ENCODE measurements at regions not wholly inside any gene's neighbourhood (a gene's known extent, or its start where the extent isn't known, plus 50 kb on each side); places are given as distances from the start of the nearest gene placed in this dataset.

GRCh38 chr11:16421826-16422225, 65.5 kb upstream of the SOX6 start:
- no peak overlapping the region for H3K4me3 ChIP-seq (ENCODE audit: low read depth, poor library complexity, severe bottlenecking)
- TF ChIP-seq, protein P1, sequence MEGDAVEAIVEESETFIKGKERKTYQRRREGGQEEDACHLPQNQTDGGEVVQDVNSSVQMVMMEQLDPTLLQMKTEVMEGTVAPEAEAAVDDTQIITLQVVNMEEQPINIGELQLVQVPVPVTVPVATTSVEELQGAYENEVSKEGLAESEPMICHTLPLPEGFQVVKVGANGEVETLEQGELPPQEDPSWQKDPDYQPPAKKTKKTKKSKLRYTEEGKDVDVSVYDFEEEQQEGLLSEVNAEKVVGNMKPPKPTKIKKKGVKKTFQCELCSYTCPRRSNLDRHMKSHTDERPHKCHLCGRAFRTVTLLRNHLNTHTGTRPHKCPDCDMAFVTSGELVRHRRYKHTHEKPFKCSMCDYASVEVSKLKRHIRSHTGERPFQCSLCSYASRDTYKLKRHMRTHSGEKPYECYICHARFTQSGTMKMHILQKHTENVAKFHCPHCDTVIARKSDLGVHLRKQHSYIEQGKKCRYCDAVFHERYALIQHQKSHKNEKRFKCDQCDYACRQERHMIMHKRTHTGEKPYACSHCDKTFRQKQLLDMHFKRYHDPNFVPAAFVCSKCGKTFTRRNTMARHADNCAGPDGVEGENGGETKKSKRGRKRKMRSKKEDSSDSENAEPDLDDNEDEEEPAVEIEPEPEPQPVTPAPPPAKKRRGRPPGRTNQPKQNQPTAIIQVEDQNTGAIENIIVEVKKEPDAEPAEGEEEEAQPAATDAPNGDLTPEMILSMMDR (IDR thresholded peaks at IDR 0.05): no peak
- no peak for TF ChIP-seq POLR2A (IDR thresholded peaks at IDR 0.05)
- intact Hi-C loops (cut with DNase I; ENCODE audit: low total_unique reads): no loop called here
- WGBS, 2 donors: 53 to 71% methylated on average over 2 of the region's 2 CpGs
- no peak for DNase-seq (ENCODE audit: low spot score in 2 of 2)

DNA sequence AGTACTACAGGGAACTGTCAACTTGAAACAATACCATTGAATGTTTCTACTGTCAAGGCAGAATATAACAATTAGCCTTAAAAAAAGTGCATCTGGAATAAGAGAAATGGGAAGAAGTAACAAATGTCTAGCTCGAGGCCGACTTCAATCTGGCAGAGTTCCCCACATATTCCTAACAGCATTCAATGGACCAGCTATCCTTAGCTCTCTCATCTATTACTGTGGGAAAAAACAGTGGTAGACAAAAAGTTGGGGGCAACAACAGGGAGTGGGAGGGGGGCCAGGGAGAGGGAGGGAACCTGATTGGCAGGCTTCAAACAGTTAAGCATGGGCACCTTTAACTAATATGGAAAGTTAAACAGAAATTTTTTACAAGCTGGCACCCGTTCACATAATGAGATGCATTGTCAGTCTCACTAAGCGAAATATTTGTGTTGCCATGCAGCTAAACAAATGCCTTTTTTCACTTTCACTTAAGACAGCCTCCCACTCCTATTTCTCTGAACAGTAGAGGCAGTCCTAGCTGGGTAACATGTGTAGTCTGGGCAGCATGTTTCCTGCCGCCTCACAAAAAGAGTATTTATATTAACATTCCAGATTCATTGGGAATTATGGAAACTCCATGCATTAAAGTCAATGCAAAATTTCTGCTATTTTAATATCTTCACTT, 62.2 kb upstream of the SOX6 start:
- H3K4me3 ChIP-seq (ENCODE audit: low read depth, poor library complexity, severe bottlenecking): no peak overlapping the region
- 31 to 40% methylated on average over 5 of the region's 5 CpGs for WGBS, 2 donors
- DNase-seq (ENCODE audit: low spot score in 2 of 2): no peak
- intact Hi-C loops (cut with DNase I; ENCODE audit: low total_unique reads): no loop called here
- TF ChIP-seq, protein P1 (IDR thresholded peaks at IDR 0.05): no peak
- TF ChIP-seq POLR2A (IDR thresholded peaks at IDR 0.05): no peak

- WGBS, 2 donors: 27 to 36% methylated on average over 1 of the region's 1 CpG
- DNase-seq (ENCODE audit: low spot score in 2 of 2): no peak
- H3K4me3 ChIP-seq (ENCODE audit: low read depth, poor library complexity, severe bottlenecking): no peak overlapping the region
- intact Hi-C loops (cut with DNase I; ENCODE audit: low total_unique reads): no loop called here
- no peak for TF ChIP-seq POLR2A (IDR thresholded peaks at IDR 0.05)
- TF ChIP-seq, protein P1 (IDR thresholded peaks at IDR 0.05): no peak
Measured at GRCh38 chr11:16412525-16413172, 56.3 kb upstream of the SOX6 start.

DNA sequence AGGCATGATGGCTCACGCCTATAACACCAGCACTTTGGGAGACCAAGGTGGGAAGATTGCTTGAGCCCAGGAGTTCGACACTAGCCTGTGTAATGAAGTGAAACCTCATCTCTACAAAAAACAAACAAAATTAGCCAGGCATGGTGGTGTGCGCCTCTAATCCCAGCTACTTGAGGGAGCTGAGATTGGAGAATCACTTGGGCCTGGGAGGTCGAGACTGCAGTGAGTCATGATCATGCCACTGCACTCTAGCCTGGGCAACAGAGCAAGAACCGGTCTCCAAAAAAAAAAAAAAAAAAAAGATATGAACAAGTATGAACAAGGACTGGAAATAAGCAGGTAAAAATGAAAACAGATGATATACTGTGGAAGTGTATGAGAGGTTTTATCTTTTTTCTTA, 54.1 kb upstream of the SOX6 start:
- intact Hi-C loops (cut with DNase I; ENCODE audit: low total_unique reads): no loop called here
- WGBS, 2 donors: 55 to 67% methylated on average over 5 of the region's 5 CpGs
- no peak for DNase-seq (ENCODE audit: low spot score in 2 of 2)
- TF ChIP-seq, protein P1 (IDR thresholded peaks at IDR 0.05): no peak
- TF ChIP-seq POLR2A (IDR thresholded peaks at IDR 0.05): no peak
- no peak overlapping the region for H3K4me3 ChIP-seq (ENCODE audit: low read depth, poor library complexity, severe bottlenecking)

DNA sequence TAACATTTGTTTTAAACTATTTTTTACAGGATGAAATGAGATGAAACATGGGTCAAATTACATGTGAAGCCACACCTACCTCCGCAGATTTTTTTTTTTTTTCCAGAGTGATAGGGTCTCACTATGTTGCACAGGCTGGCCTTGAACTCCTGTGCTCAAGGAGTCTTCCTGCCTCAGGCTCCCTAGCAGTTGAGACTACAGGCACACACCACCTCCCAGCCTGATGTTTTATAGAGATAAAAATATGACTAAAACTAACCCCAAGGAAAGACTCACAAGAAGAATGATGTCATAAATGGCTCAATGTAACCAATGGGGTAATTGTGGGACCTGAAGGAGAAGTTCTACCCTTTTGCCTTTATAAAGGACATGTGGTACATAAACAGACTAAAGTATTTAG, 52.3 kb upstream of the SOX6 start:
- WGBS, 2 donors: 70 to 93% methylated on average over 1 of the region's 1 CpG
- H3K4me3 ChIP-seq (ENCODE audit: low read depth, poor library complexity, severe bottlenecking): no peak overlapping the region
- no peak for TF ChIP-seq POLR2A (IDR thresholded peaks at IDR 0.05)
- TF ChIP-seq, protein P1 (IDR thresholded peaks at IDR 0.05): no peak
- no peak for DNase-seq (ENCODE audit: low spot score in 2 of 2)
- intact Hi-C loops (cut with DNase I; ENCODE audit: low total_unique reads): no loop called here
